ENCODE measurements at regions not wholly inside any gene's neighbourhood (a gene's known extent, or its start where the extent isn't known, plus 50 kb on each side); places are given as distances from the start of the nearest gene placed in this dataset.

DNA sequence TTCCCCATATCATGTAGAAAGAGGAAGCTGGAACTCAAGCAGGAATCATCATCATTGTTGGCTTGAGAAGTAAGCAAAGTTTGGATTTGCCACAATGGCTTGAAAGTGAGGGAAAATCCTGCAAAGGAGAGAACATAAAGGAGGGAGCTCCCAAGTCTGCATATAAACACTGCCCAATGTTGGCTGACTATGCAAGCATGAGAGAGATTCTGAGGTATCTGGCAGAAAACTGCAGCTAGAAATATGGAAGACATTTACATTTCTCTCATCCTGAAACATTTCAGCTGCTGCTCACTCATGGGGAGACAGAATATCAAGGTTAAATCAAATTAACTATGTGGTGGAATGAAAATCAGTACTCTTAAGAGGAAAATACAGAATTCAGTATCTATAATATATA is 415.6 kb upstream of the TNC start:
- TF ChIP-seq, protein P1, sequence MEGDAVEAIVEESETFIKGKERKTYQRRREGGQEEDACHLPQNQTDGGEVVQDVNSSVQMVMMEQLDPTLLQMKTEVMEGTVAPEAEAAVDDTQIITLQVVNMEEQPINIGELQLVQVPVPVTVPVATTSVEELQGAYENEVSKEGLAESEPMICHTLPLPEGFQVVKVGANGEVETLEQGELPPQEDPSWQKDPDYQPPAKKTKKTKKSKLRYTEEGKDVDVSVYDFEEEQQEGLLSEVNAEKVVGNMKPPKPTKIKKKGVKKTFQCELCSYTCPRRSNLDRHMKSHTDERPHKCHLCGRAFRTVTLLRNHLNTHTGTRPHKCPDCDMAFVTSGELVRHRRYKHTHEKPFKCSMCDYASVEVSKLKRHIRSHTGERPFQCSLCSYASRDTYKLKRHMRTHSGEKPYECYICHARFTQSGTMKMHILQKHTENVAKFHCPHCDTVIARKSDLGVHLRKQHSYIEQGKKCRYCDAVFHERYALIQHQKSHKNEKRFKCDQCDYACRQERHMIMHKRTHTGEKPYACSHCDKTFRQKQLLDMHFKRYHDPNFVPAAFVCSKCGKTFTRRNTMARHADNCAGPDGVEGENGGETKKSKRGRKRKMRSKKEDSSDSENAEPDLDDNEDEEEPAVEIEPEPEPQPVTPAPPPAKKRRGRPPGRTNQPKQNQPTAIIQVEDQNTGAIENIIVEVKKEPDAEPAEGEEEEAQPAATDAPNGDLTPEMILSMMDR (IDR thresholded peaks at IDR 0.05; ENCODE audit: unreplicated experiment) = no peak
- Mint-ChIP-seq H3K36me3 (ENCODE audit: insufficient read depth) (no peaks in the 10 kb centered on the region), H3K4me3 (ENCODE audit: low read depth) (no peak overlapping the region), H3K4me1 (ENCODE audit: low read depth) (no peaks in the 10 kb centered on the region), H3K9me3 (ENCODE audit: low read depth) (peaks cover 4% of the 10 kb centered on the region), H3K27me3 (no peaks in the 10 kb centered on the region), H3K27ac (no peak overlapping the region)
- no peak for DNase-seq (ENCODE audit: low spot score, unreplicated experiment)

DNA sequence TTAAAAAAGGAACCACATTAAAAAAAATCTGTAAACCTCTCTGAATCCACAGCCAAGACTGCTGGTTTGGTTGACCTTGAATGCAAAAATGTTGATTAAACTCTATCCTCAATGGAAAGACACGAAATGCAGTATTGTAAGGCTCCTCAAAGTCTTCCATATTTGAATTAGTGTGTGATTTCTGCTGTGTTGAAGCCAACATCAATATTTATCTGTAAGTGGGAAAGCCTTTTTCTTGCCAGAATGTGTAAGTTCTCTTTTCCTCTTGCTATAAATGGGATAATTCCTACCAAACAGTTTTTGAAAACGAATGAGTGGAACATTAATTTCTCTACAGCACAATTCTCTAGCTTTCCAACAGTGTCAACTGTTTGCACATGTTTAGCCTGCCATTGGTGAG is 422.1 kb upstream of the TNC start:
- Mint-ChIP-seq H3K27me3 (no peaks in the 10 kb centered on the region), H3K4me1 (ENCODE audit: low read depth) (no peaks in the 10 kb centered on the region), H3K27ac (no peak overlapping the region), H3K4me3 (ENCODE audit: low read depth) (no peak overlapping the region), H3K36me3 (ENCODE audit: insufficient read depth) (no peaks in the 10 kb centered on the region), H3K9me3 (ENCODE audit: low read depth) (peaks cover 4% of the 10 kb centered on the region)
- TF ChIP-seq, protein P1 (IDR thresholded peaks at IDR 0.05; ENCODE audit: unreplicated experiment) = no peak
- DNase-seq (ENCODE audit: low spot score, unreplicated experiment) = no peak

DNA sequence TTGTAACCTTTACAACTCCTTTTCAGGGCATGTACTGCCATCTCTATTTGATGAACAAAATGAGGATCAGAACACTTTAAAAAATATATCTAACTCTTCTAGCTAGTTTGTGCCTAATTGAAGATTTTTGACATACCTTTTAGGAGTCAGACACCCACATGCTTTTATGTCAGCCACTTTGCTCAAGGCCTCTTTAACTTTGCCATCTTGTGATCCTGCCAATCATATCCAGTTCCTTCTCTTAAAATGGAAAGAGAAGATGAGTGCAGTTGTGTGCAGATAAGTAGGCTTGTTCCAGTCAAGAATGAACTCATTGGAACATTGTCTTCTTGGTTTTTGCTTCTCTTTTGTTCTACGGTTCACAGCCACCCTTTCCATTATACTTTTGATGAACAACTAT is 425.6 kb upstream of the TNC start:
- H3K27me3 Mint-ChIP-seq = no peaks in the 10 kb centered on the region
- no peak overlapping the region for H3K27ac Mint-ChIP-seq
- no peaks in the 10 kb centered on the region for H3K9me3 Mint-ChIP-seq (ENCODE audit: low read depth)
- no peaks in the 10 kb centered on the region for H3K36me3 Mint-ChIP-seq (ENCODE audit: insufficient read depth)
- no peaks in the 10 kb centered on the region for H3K4me1 Mint-ChIP-seq (ENCODE audit: low read depth)
- TF ChIP-seq, protein P1 (IDR thresholded peaks at IDR 0.05; ENCODE audit: unreplicated experiment) = no peak
- no peak overlapping the region for H3K4me3 Mint-ChIP-seq (ENCODE audit: low read depth)
- no peak for DNase-seq (ENCODE audit: low spot score, unreplicated experiment)

DNA sequence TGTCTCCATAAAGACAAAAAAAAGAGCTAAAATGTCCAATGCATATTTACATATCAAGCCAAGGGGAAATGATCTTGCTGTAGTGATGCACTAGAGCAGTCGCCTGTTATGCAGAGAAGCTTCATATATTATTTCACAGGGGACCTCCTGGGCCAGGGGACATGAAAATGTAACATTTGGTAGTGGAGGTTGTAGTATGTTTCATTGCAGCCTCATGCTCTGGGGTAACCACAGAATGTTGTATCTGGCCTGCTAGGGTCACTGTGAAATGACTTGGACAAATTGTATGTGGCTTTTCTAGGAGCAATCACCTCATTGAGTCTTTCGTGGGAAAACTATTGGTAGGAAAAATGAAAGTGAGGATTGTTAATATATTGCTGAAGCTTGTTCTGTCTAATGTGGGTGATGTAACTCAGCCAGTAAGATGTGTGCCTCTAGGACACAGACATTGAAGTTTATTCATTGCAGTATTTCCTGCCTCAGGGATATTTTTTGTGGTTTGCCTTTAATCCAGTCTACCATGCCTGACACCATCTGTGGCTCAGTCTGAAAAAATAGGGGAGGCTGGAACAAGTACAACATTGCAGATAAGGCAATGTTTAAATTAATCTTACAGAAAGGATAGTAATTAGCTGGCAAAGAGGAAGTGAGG is 430.8 kb upstream of the TNC start:
- TF ChIP-seq, protein P1 (IDR thresholded peaks at IDR 0.05; ENCODE audit: unreplicated experiment) = no peak
- Mint-ChIP-seq H3K9me3 (ENCODE audit: low read depth) (no peaks in the 10 kb centered on the region), H3K36me3 (ENCODE audit: insufficient read depth) (no peaks in the 10 kb centered on the region)

DNA sequence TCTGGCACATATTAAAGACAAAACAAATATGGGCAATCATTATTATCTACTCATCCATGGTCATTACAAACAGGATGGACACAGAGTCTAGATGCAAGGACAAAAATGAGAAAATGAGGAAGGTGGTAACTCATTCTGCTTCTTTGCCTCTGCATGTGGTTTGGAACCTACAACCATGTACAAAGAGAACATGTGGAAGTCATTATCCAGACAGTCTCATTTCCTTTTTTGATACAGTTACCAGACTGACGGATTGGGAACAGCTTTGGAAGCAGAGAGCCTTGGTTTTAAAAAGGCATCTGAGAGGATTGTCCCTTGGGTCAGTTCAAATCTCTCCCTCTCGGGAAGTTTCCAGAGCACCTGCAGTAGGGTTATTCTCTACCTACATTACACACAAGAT is 433.4 kb upstream of the TNC start:
- no peaks in the 10 kb centered on the region for H3K4me1 Mint-ChIP-seq (ENCODE audit: low read depth)
- TF ChIP-seq, protein P1 (IDR thresholded peaks at IDR 0.05; ENCODE audit: unreplicated experiment) = no peak
- peaks cover 16% of the 10 kb centered on the region for H3K9me3 Mint-ChIP-seq (ENCODE audit: low read depth)
- H3K36me3 Mint-ChIP-seq (ENCODE audit: insufficient read depth) = no peaks in the 10 kb centered on the region
- H3K27me3 Mint-ChIP-seq = no peaks in the 10 kb centered on the region
- H3K4me3 Mint-ChIP-seq (ENCODE audit: low read depth) = no peak overlapping the region
- DNase-seq (ENCODE audit: low spot score, unreplicated experiment) = no peak
- H3K27ac Mint-ChIP-seq = no peak overlapping the region

More for the DNA sequence above, 430.8 kb upstream of the TNC start:
- DNase-seq (ENCODE audit: low spot score, unreplicated experiment) = no peak
- Mint-ChIP-seq H3K4me1 (ENCODE audit: low read depth) (no peaks in the 10 kb centered on the region), H3K27ac (no peak overlapping the region), H3K4me3 (ENCODE audit: low read depth) (no peak overlapping the region), H3K27me3 (no peaks in the 10 kb centered on the region)
